IPS-20b (cell line): ENCODE measurements at regions not wholly inside any gene's neighbourhood (a gene's known extent, or its start where the extent isn't known, plus 50 kb on each side); places are given as distances from the start of the nearest gene placed in this dataset.

Experiments used
- H3K27ac ChIP-seq: one replicate; pipeline ENCODE4 v1.5.1; 2013; ENCODE audit warnings: low read length
- H3K27me3 ChIP-seq: 2 replicates; pipeline ENCODE4 v1.6.1; 2013; ENCODE audit warnings: mild to moderate bottlenecking, low read length, inconsistent platforms; ENCODE audit not compliant: insufficient read depth
- H3K36me3 ChIP-seq: 2 replicates; pipeline ENCODE4 v1.6.1; 2013; ENCODE audit warnings: low read depth, mild to moderate bottlenecking, inconsistent platforms, low read length, moderate library complexity; ENCODE audit not compliant: insufficient read depth
- H3K4me1 ChIP-seq: 2 replicates; pipeline ENCODE4 v1.6.1; 2013; ENCODE audit warnings: mild to moderate bottlenecking, control low read depth, inconsistent platforms, low read length, moderate library complexity; ENCODE audit not compliant: insufficient read depth
- H3K4me3 ChIP-seq: 2 replicates; pipeline ENCODE4 v1.5.1; 2013; ENCODE audit warnings: mild to moderate bottlenecking, low read length, inconsistent platforms
- H3K9ac ChIP-seq: 2 replicates; pipeline ENCODE4 v1.6.1; 2013; ENCODE audit warnings: low read depth, mild to moderate bottlenecking, inconsistent platforms, low read length, moderate library complexity
- H3K9me3 ChIP-seq: 2 replicates; pipeline ENCODE4 v1.6.1; 2013; ENCODE audit warnings: mild to moderate bottlenecking, low read depth, low read length, inconsistent platforms; ENCODE audit not compliant: insufficient read depth

DNA sequence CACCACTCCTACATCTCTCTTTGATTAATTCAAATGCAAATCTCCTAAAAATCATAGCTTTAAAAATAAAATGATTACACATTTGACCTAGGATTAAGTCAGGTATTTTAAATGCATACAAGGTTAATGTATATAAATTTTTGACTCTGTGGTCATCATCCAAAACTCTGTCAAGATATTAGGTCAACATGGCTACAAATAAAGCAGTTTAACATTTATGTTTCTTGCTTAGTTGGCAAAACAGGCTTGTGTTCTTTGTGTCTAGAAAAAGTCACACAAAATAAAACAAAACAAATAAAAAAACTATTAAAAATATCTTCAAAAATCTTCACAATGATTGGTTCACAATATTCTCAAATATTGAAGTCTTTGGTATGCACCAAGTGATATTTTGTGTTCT lies 473.2 kb downstream of the LRFN5 start:
- Histone ChIP-seq H3K27me3 (no peaks in the 10 kb centered on the region), H3K9ac (no peak overlapping the region), H3K9me3 (no peaks in the 10 kb centered on the region), H3K27ac (no peak overlapping the region), H3K4me3 (no peak overlapping the region), H3K4me1 (no peaks in the 10 kb centered on the region), H3K36me3 (no peaks in the 10 kb centered on the region)

DNA sequence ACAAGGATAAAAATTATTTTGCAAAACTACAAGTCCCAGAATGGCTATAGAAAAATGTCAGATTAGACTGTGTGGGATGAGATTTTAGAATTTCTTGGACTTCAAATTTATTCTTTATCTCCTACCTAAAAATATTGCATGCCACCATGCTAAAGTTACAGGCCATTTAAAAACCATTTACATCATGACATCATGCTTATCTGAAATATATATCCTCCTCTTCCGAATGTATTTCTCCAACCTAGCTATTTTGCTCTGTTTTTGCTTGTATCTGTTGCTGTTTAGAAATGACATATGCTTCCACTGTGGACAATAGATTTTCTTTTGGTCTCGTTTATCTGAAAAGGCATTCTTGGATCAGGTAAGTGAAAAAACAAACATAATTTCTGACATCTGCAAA lies 471.7 kb downstream of the LRFN5 start:
- Histone ChIP-seq H3K27me3 (no peaks in the 10 kb centered on the region), H3K4me3 (no peak overlapping the region), H3K4me1 (no peaks in the 10 kb centered on the region; the same call in 1 of the 2 replicates), H3K27ac (no peak overlapping the region), H3K9me3 (no peaks in the 10 kb centered on the region), H3K36me3 (no peaks in the 10 kb centered on the region), H3K9ac (no peak overlapping the region)

DNA sequence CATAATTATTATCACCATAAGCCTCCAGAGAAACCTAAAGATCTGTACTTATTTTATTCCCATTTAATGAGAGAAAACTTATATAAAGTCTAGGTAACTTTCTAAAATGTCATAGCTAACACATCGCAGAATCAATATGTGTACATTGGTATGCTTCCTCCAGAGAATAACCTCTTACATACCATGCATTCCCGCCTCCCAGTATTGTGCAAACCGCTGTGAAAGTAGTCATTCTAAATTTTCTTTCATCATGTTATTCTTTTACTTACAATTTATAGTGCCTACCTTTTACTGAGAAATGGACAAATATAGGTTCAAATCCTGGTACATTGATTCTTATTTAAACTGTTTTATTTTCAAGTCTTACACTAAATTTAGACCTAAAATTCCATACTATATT lies 463.4 kb downstream of the LRFN5 start:
- Histone ChIP-seq H3K27me3 (no peaks in the 10 kb centered on the region), H3K9ac (no peak overlapping the region), H3K4me3 (no peak overlapping the region), H3K9me3 (no peaks in the 10 kb centered on the region), H3K4me1 (peaks cover 3% of the 10 kb centered on the region; the same call in 1 of the 2 replicates), H3K36me3 (no peaks in the 10 kb centered on the region), H3K27ac (no peak overlapping the region)

DNA sequence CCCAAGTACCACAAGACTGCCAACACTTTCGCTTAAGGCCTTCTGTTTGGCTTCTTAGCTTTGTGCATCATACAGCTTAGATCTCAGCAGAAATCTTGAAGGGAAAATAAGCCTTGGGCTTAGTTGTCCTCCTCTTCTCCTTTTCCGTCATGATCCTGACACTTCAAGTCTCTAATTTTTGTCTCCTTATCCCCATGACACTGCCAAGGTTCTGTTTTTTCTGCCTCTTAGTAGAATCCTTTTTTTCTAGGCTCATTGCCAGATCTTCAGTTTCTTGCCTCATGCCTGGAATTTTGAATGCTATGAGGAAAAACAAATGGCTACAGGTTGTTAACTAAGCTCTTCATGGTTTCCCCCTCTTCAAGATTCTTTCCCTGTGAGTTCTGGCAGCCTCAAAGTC lies 450.4 kb downstream of the LRFN5 start:
- Histone ChIP-seq H3K4me3 (no peak overlapping the region), H3K9me3 (no peaks in the 10 kb centered on the region), H3K4me1 (peaks cover 6% of the 10 kb centered on the region; the same call in 1 of the 2 replicates), H3K27me3 (no peaks in the 10 kb centered on the region), H3K36me3 (no peaks in the 10 kb centered on the region), H3K9ac (no peak overlapping the region), H3K27ac (no peak overlapping the region)

DNA sequence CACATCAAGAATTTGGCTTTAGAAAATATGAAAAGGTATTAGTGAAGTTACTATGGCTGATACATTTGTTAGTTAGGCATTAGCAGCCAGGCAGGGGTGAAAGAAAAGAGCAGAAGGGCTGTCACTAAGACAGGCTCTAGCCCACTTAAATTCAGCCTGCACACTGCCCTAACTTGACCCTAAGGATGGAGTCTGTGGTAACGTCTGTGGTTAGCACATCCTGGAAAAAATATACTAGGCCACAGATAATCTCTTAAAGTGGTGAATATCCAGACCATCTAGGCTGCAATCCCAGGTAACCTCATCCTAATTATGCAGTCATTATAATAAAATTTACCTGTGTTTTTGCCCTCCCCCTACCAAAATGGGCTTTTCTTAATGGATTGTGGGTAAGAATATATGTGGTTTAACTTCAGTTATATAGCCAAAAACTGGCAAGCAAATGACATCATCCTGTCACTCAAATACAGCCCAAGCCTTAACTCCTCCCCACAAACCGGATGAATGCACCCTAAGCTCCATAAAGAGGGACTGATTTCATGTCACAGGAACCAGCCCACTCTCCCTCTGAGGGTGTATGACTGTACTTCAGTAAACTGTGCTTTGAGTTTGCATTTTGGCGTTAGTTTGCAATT lies 440.9 kb downstream of the LRFN5 start:
- Histone ChIP-seq H3K27ac (no peak overlapping the region), H3K4me3 (no peak overlapping the region), H3K9me3 (no peaks in the 10 kb centered on the region), H3K36me3 (no peaks in the 10 kb centered on the region), H3K9ac (no peak overlapping the region), H3K27me3 (no peaks in the 10 kb centered on the region), H3K4me1 (0 out of 2 replicates have a peak, but pooled peaks cover 4% of the 10 kb centered on the region)

DNA sequence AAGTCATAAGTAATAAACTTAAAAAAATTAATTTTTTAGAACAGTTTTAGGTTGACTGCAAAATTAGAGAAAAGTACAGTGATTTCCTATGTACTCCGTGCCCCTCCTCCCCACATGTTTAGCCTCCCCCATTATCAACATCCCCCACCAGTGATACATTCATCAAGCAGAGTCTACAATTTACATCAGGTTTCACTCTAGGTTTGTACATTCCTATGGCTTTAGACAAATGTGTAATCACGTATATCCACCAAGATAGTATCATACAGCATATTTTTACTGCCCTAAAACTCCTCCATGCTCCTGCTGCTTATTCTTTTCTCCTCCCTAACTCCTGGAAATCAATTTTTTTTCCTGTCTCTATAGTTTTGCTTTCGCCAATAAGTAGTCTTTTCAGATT lies 438.7 kb downstream of the LRFN5 start:
- Histone ChIP-seq H3K4me3 (no peak overlapping the region), H3K4me1 (0 out of 2 replicates have a peak, but pooled peaks cover 4% of the 10 kb centered on the region), H3K36me3 (no peaks in the 10 kb centered on the region), H3K9me3 (no peaks in the 10 kb centered on the region), H3K27me3 (no peaks in the 10 kb centered on the region), H3K27ac (no peak overlapping the region), H3K9ac (no peak overlapping the region)

DNA sequence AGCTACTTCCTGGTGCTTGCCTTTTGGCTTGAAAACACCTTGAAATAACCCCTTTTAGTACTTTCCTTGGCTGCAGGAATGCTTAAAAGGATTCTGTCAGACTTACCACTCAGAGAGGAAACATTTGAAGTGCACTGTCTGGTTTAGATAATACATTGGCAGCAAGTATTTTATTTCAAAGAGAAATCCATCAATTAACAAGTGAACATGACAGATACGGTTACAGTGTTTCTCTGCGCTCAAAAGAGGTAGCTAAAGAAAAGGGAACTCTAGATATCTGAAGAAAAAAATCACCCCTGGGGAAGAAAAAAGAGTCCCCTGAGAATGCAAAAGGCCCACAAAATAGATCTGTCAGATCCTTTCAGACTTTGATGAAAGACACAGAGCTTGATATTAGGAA lies 421.9 kb downstream of the LRFN5 start:
- Histone ChIP-seq H3K9me3 (no peaks in the 10 kb centered on the region), H3K27me3 (no peaks in the 10 kb centered on the region), H3K9ac (no peak overlapping the region), H3K4me3 (no peak overlapping the region), H3K36me3 (no peaks in the 10 kb centered on the region), H3K27ac (no peak overlapping the region), H3K4me1 (no peaks in the 10 kb centered on the region)

DNA sequence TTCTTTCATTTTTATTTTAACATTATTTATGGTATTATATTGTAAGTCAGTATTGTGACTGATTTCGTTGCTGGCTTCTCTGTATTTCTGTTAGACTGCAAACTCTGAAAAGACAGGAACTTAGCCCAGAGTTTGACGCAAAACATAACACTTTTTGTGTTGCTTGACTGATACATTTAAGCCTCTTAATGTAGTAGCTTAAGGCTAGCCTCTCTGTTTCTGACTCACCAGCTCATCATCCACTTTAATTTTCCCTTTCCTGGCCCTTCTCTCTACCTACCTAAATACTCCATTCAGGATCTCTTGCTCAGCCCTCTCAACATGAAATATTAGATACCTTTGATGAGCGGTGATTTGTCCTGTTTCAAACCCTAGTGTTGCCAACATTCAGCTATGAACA lies 420.6 kb downstream of the LRFN5 start:
- no peaks in the 10 kb centered on the region for H3K9me3 ChIP-seq
- no peaks in the 10 kb centered on the region for H3K4me1 ChIP-seq
- H3K27me3 ChIP-seq = no peaks in the 10 kb centered on the region
- no peak overlapping the region for H3K27ac ChIP-seq
- H3K9ac ChIP-seq = no peak overlapping the region
- H3K4me3 ChIP-seq = no peak overlapping the region
- H3K36me3 ChIP-seq = no peaks in the 10 kb centered on the region

DNA sequence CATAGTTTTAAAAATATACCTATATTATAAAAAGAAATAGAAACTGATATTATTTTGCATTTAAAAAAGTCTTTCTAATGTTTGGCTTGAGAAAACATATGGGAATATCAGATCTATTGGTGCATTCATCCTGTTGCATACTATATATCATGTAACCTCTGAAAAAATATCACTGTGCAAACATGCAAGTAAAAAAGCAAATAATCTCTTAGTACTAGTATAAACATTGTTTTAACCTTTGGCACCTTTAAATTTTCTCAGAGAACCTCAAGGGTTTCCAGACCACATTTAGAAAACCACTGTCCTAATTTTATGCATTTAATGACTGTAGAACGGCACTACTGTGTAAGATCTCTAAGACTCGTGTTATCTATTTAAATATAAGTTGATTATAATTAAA lies 416.8 kb downstream of the LRFN5 start:
- Histone ChIP-seq H3K9ac (no peak overlapping the region), H3K27me3 (no peaks in the 10 kb centered on the region), H3K27ac (no peak overlapping the region), H3K9me3 (no peaks in the 10 kb centered on the region), H3K4me1 (no peaks in the 10 kb centered on the region), H3K36me3 (no peaks in the 10 kb centered on the region), H3K4me3 (no peak overlapping the region)

DNA sequence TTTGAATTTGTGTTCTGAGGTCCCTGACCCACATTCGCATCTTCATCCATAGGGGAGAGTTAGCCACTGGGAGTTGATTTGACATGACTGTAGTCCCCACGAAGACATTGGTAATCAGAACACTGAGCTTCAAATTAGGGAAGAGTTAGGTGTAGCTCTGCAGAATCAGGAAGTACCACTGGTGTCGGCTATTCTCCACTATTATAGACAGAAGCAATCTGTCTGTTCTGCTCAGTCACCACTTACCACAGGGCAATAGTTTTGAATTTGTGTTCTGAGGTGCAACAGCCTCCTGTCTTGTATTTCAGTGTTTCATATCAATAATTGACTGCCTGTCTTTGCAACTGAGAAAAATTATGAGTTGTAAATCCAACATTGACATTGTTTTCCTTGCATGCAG lies 407.6 kb downstream of the LRFN5 start:
- Histone ChIP-seq H3K27me3 (no peaks in the 10 kb centered on the region), H3K27ac (no peak overlapping the region), H3K4me1 (no peaks in the 10 kb centered on the region)

DNA sequence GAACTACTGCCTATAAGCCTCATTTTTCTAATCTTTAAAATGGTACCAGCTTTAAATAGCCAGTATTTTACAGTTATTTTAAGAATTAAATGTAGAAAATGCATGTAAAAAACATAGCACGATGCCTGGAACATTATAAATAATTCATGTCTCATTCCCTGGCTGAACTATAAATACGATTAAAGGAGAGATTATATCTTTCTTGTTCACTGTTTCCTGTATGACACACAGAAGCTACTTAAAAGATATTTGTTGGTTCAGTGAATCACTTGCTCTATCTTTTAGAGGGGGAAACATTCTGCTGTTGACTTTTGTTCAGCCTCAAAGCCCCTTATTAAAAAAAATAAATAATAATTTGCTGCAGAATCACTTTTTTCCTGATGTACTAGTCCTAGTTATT lies 406.9 kb downstream of the LRFN5 start:
- H3K36me3 ChIP-seq = no peaks in the 10 kb centered on the region
- no peak overlapping the region for H3K27ac ChIP-seq
- no peak overlapping the region for H3K9ac ChIP-seq
- no peak overlapping the region for H3K4me3 ChIP-seq
- no peaks in the 10 kb centered on the region for H3K27me3 ChIP-seq
- no peaks in the 10 kb centered on the region for H3K4me1 ChIP-seq
- H3K9me3 ChIP-seq = no peaks in the 10 kb centered on the region

More for the DNA sequence above, 407.6 kb downstream of the LRFN5 start:
- no peak overlapping the region for H3K4me3 ChIP-seq
- H3K9me3 ChIP-seq = no peaks in the 10 kb centered on the region
- H3K9ac ChIP-seq = no peak overlapping the region
- no peaks in the 10 kb centered on the region for H3K36me3 ChIP-seq

DNA sequence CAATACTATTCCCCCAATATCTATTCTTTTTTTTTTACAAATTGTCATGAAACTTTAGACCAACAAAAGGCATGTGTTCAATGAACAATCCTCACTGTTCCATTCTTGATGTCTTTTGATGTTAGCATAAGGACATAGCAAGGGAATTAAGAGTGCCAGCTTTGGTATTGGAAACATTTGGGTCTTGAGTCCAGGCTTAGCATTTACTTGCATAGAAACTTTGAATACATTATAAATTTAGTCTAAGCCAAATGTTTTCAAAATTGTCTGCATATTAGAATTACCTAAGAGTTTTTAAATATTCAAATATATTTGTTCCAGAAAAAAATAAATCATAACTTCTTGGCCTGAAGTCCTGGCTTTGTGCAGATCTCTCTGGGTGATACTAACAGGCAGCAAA lies 406.5 kb downstream of the LRFN5 start:
- H3K4me1 ChIP-seq = no peaks in the 10 kb centered on the region
- H3K4me3 ChIP-seq = no peak overlapping the region
- no peaks in the 10 kb centered on the region for H3K36me3 ChIP-seq
- H3K27ac ChIP-seq = no peak overlapping the region
- no peaks in the 10 kb centered on the region for H3K9me3 ChIP-seq
- H3K9ac ChIP-seq = no peak overlapping the region
- no peaks in the 10 kb centered on the region for H3K27me3 ChIP-seq
